Lung (tissue), 11 donors: ENCODE measurements at regions not wholly inside any gene's neighbourhood (a gene's known extent, or its start where the extent isn't known, plus 50 kb on each side); places are given as distances from the start of the nearest gene placed in this dataset.

Experiments used
- ATAC-seq: fragments of 200-7000 bp; cut with Tn5 transposase; one replicate; pipeline ENCODE4 v1.9.1; 2020; ENCODE audit warnings: moderate number of reproducible peaks; ENCODE audit not compliant: insufficient read depth, low FRiP score
- DNase-seq, 3 donors: peaks; one replicate each; pipeline ENCODE4 v3.0.0-alpha.2; 2013 to 2017
- H3K27ac ChIP-seq, 2 donors: one replicate each; pipeline ENCODE4 v1.5.1; 2013; ENCODE audit warnings: mild to moderate bottlenecking in 2 of 2, moderate library complexity in 2 of 2, control low read depth in 1 of 2, inconsistent platforms in 1 of 2, low read depth in 1 of 2, low read length in 1 of 2
- H3K27me3 ChIP-seq, 3 donors: one replicate each; pipeline ENCODE4 v1.5.1; 2013; ENCODE audit warnings: low read length in 2 of 3; ENCODE audit not compliant: control insufficient read depth in 3 of 3, insufficient read depth in 3 of 3
- H3K36me3 ChIP-seq, 4 donors: one replicate each; pipeline ENCODE4 v1.5.1; 2013; ENCODE audit warnings: low read length in 4 of 4, mild to moderate bottlenecking in 1 of 4, moderate library complexity in 1 of 4; ENCODE audit not compliant: control insufficient read depth in 4 of 4, insufficient read depth in 4 of 4
- H3K4me1 ChIP-seq, 5 donors: one replicate each; pipeline ENCODE4 v1.5.1; 2013; ENCODE audit warnings: low read length in 5 of 5, mild to moderate bottlenecking in 2 of 5, moderate library complexity in 1 of 5; ENCODE audit not compliant: control insufficient read depth in 5 of 5, insufficient read depth in 5 of 5
- H3K4me3 ChIP-seq: one replicate; pipeline ENCODE4 v1.5.1; 2013; ENCODE audit warnings: mild to moderate bottlenecking, control low read depth, moderate library complexity
- H3K9ac ChIP-seq, 2 donors: one replicate each; pipeline ENCODE4 v1.5.1; 2013; ENCODE audit warnings: low read length in 2 of 2, control low read depth in 1 of 2; ENCODE audit not compliant: insufficient read depth in 1 of 2
- H3K9me3 ChIP-seq, 4 donors: one replicate each; pipeline ENCODE4 v1.5.1; 2013; ENCODE audit warnings: low read length in 3 of 4, mild to moderate bottlenecking in 1 of 4, moderate library complexity in 1 of 4; ENCODE audit not compliant: control insufficient read depth in 4 of 4, insufficient read depth in 3 of 4
- CTCF ChIP-seq: IDR thresholded peaks from 2 replicates; pipeline ENCODE4 v1.5.1; 2012; ENCODE audit warnings: mild to moderate bottlenecking; ENCODE audit errors: control extremely low read depth, extremely low read depth
- WGBS, 2 donors: extraction: QIAGEN DNeasy Blood & Tissue Kit; methylation state at CpG; one replicate each; pipeline ENCODE4 v1.1.7; 2013; 5-methylcytosine and 5-hydroxymethylcytosine counted together
- donor health status: control.
- donor health status: control.
- donor health status: Bipolar disorder and iron deficiency.
- donor health status: healthy.
- donor health status: DM: yes; HTN: yes; CAD: no.

GRCh38 chr13:109480011-109480955, 306.1 kb downstream of the IRS2 start:
- ATAC-seq (no peak), DNase-seq (peak in 2 of 3 donors; percentile 11 to 46)
- 74 to 82% methylated on average over 11 of the region's 11 CpGs for WGBS, 2 donors
- Histone ChIP-seq H3K4me3 (no peak overlapping the region), H3K4me1 (peaks cover 0 to 2% (median 0%) of the 10 kb centered on the region in 5 donors), H3K27ac (no peak overlapping the region), H3K9ac (no peak overlapping the region), H3K9me3 (peaks cover 0 to 3% (median 0%) of the 10 kb centered on the region in 4 donors), H3K27me3 (no peaks in the 10 kb centered on the region), H3K36me3 (no peaks in the 10 kb centered on the region)
- TF ChIP-seq CTCF, result no peak

- ATAC-seq (no peak), DNase-seq (no peak)
- peaks cover 0 to 2% (median 0%) of the 10 kb centered on the region in 5 donors for H3K4me1 ChIP-seq
- no peak overlapping the region for H3K9ac ChIP-seq
- no peaks in the 10 kb centered on the region for H3K36me3 ChIP-seq
- no peaks in the 10 kb centered on the region for H3K27me3 ChIP-seq
- H3K27ac ChIP-seq, result no peak overlapping the region
- 93 to 100% methylated on average over 2 of the region's 2 CpGs for WGBS, 2 donors
- H3K9me3 ChIP-seq, result peaks cover 0 to 3% (median 0%) of the 10 kb centered on the region in 4 donors
- no peak for TF ChIP-seq CTCF
- peak overlapping the region; percentile 12 for H3K4me3 ChIP-seq
Measured at GRCh38 chr13:109479534-109479933, 306.8 kb downstream of the IRS2 start.

DNA sequence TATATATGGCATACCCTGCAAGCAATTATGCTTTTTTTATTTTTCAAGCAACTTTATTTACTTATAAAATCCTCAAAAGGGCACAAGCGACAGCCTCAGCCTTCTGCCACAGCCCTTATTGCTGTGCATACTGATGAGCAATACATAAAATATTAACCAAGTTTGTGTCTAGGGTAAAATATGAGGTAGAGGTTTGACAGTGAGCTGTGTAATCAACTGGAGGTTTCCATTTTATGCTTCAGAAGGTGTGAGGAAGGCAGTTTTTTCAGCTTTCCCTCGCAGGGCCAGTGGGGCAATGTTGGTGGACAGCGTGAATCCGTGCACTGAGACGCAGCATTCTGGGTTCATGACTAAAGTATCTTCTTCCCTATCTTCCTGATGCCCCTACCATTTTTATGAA, 310.4 kb downstream of the IRS2 start:
- TF ChIP-seq CTCF, result no peak
- H3K4me3 ChIP-seq, result no peak overlapping the region
- H3K36me3 ChIP-seq, result no peaks in the 10 kb centered on the region
- ATAC-seq (no peak), DNase-seq (no peak)
- H3K27ac ChIP-seq, result no peak overlapping the region
- WGBS, 2 donors, result 87 to 93% methylated on average over 5 of the region's 5 CpGs
- peaks cover 0 to 2% (median 0%) of the 10 kb centered on the region in 5 donors for H3K4me1 ChIP-seq
- peaks cover 0 to 1% (median 0%) of the 10 kb centered on the region in 4 donors for H3K9me3 ChIP-seq
- no peak overlapping the region for H3K9ac ChIP-seq
- no peaks in the 10 kb centered on the region for H3K27me3 ChIP-seq
